ENCODE measurements at regions not wholly inside any gene's neighbourhood (a gene's known extent, or its start where the extent isn't known, plus 50 kb on each side); places are given as distances from the start of the nearest gene placed in this dataset.

GRCh38 chr18:66731890-66732289, 128.0 kb upstream of the CDH19 start:
- no peak for DNase-seq

GRCh38 chr18:66729442-66730239, 125.8 kb upstream of the CDH19 start:
- DNase-seq: no peak

- no peak for DNase-seq
These were observed 125.1 kb upstream of the CDH19 start for GRCh38 chr18:66728951-66729350.

- no peak for DNase-seq
These were observed 124.1 kb upstream of the CDH19 start for GRCh38 chr18:66727991-66728390.

GRCh38 chr18:66724664-66725356, 120.9 kb upstream of the CDH19 start:
- no peak for DNase-seq

GRCh38 chr18:66722671-66723070, 118.8 kb upstream of the CDH19 start:
- DNase-seq: no peak

GRCh38 chr18:66708646-66709045, 104.8 kb upstream of the CDH19 start:
- no peak for DNase-seq

- DNase-seq: no peak
These were observed 103.6 kb upstream of the CDH19 start for GRCh38 chr18:66707473-66707872.

GRCh38 chr18:66695281-66695680, 91.4 kb upstream of the CDH19 start:
- DNase-seq: no peak

GRCh38 chr18:66694852-66695251, 91.0 kb upstream of the CDH19 start:
- no peak for DNase-seq

GRCh38 chr18:66687635-66688034, 83.7 kb upstream of the CDH19 start:
- DNase-seq: no peak

- DNase-seq: peak; percentile 22
These were observed 79.0 kb upstream of the CDH19 start for GRCh38 chr18:66682855-66683322.

GRCh38 chr18:66676699-66677098, 72.8 kb upstream of the CDH19 start:
- DNase-seq: no peak

GRCh38 chr18:66674286-66674685, 70.4 kb upstream of the CDH19 start:
- DNase-seq: no peak

GRCh38 chr18:66668706-66669105, 64.8 kb upstream of the CDH19 start:
- DNase-seq: no peak

- DNase-seq: no peak
These were observed 58.7 kb upstream of the CDH19 start for GRCh38 chr18:66662632-66663031.

- DNase-seq: no peak
These were observed 51.5 kb upstream of the CDH19 start for GRCh38 chr18:66655407-66655806.

All from fibroblast of skin of abdomen (primary cell).